Ecto neural progenitor cell (in vitro differentiated cells): ENCODE measurements at regions not wholly inside any gene's neighbourhood (a gene's known extent, or its start where the extent isn't known, plus 50 kb on each side); places are given as distances from the start of the nearest gene placed in this dataset.
A peak's percentile ranks its signal among the peaks of the same experiment; 100 is the strongest.

ENCODE experiments used
- DNase-seq: peaks from one replicate; pipeline ENCODE4 v3.0.0-alpha.2; 2018; ENCODE audit warnings: low spot score

DNA sequence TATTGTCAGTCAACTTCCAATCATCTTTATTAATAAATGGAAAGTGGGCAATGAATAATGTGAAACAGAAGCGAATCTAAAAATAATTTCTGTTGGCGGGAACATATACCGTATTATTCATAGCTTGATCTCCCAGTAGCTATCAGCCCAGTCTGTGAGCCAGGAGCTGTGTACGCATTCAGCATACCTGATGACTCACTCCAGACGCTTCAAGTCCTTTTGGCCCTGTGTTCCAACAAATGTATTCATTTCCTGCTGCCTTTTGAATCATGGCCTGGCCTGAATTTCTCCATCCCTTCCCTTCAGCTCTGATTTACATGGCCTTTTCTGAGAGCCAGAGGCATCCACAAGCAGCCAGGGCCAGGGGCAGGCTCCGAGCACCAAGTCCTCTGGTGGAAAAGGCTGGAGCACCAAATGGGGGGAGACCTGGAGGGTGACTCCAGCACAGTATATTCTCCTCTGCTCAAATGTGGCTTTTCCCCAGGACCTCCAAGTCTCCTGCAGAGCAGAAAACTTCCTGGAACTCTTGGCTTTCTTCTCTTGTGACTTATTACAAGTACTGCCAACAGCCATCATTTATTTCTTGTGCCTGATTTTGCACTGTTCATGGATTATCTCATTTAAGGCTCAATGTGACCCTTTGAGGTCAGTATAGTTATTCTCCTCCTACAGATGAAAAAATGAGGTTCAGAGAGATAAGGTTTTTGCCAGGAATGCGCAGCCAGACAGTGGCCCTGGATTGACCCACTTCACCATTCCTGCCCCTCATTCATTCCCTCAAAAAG is 108.7 kb downstream of the EN1 start:
- no peak for DNase-seq

DNA sequence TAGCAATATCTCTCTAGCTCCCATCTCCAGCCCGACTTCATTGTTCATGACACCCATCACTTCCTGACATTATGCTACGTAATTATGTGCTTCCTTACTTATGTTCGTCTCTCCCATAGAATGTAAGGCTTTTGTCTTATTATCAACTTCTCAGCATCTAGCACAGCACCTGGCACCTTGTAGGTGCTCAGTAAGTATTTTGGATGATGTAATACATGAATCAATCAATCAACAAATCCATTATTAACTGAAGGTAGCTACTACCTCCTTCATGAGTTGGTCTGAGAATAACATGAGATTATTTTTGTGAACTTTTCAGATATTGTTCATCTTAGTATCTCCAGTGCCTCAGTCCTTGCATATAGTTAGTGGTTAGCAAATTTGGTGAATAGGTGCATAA is 109.3 kb downstream of the EN1 start:
- no peak for DNase-seq

DNA sequence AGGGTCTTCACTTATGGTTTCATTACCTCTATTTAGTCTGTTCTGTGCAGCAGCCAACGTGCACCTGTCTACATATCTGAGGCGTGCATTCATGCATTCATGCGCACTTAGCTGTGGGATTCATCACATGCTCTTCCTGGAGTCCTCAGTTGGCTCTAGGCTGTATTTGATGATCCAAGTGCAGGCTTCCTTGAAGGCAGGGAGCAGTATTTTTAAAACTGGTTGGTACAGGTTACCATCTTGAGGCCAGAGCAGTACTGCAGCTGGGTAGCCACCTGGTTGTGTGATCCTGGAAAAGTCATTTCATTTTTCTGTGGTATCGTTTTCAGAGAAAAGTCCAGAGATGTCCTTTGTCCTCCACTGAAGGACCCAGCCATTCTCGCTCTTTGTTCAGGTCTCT is 109.8 kb downstream of the EN1 start:
- no peak for DNase-seq

DNA sequence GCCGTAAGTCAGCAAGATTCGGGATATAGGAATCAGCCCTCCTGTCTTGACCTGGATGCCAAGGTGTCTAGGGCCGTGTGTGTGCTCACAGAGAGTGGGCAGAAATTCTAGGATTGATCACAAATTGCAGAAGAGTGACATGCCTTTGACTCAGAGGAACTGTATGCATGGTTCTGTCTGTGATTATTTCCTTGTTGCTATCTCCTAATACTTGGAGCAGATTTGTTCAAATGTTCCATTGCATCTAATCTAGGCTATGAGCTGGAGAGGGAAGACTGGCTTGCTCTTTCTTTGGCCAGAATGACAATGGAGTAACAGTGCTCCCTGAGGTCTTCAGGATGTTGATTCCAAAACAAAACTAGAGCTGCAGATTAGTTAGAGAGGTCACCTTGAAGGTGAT is 115.0 kb downstream of the EN1 start:
- DNase-seq, result no peak

DNA sequence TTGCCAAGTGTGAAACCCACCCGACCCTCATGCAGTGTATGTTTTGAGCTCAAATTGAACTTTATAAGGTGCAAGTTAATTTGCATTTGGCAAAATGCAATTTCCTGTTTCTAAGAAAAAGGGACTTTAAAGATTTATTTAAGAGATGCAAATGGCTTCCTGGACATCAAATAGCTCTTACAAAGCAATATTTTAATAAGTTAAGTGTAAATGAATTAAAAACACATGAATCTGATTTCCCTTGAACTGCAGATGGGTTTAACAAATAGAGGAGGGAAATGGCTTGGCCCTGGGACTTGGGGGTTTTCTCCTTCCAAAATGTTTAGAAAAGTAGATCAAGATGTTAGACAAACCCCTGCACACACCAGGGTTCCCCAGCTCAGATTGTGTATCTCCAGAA is 116.0 kb downstream of the EN1 start:
- DNase-seq, result no peak

DNA sequence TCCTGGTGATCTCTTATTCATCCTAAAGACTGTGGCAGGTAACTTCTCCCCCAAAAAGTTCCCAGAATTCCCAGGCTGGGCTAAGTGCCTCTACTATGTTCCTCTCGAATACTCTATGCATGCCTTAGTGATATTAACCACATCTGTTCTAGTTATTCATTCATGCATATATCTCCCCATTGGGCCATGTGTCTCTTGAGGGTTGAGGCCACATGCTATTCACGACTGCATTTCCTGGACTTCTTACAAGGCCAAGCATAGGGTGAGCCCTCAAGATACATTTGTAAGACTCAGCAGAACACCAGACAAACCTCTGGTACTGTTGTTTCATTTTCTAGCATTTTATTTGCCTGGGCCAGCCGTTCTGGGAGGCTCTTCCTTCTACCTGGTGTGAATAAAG is 117.0 kb downstream of the EN1 start:
- DNase-seq, result no peak

DNA sequence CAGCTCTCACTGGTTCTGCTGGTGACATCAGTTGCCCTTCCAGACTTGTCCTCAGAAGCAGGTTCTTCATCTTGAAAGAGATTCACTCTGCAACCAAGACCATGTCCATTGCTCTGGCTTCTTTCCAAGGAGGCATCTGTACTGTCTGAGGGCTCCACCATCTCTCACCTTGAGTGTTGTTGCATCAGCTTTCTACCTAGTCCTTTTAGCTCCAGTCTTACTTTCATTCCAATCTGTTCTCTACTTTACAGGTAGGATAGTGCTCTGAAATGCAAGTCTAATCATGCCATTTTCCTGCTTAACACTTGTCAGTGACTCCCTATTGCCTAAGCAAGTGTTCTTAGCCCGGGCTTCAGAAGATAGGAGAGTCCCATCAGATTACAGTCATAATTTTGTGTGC is 117.7 kb downstream of the EN1 start:
- no peak for DNase-seq

DNA sequence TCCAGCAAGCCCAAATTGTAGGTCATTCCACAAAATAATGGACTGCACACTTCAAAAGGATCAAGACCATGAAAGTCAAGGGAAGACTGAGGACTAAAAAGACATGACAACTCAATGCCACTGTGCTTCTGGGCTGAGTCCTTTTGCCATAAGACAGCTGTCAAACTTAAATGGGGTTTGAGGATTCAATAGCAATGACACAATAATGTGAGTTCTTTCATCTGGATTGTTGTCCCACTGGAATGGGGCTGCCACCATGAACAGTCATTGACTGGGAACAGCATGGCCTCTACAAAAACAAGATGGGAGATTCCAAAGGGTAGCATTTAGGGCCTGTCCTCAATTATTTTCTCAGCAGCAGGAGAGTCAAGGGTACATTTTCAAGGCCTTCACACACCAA is 118.5 kb downstream of the EN1 start:
- DNase-seq, result no peak

DNA sequence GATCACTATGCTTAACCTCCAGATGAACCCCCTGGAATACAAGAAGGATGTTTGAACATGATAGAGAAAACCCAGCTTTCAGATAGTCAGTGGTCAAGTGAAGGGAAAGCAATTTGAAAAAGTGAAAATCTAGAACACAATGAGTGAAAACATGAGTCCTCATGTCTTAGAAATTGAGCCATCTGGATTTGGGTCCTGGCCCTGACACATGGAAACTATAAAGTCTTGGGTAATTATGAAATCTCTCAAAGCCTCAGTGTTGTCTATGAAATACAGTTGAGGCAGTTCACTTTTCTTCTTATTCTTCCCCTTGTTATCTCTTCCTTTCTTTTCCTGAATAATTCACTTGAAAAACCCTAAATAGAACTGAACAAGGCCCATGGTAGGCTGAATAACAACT is 120.6 kb downstream of the EN1 start:
- no peak for DNase-seq

DNA sequence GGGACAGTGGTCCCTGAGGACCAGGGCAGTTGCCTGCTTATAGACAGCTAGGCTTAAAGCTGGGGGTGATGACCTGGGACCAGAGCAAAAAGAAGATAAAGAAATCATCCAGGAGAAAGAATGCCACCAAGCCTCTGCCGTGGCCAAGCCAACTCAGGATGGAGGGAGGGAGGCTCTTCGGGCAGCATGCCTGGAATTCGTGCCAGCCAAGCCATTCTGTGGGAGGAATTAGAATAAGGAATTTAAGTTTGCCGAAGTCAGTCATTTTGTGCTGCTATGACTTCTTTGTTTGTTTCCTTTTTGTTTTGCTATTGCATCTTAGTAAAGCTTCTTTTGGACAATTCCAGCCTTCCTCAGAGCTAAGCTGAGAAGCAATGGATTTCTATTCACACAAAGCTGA is 124.1 kb downstream of the EN1 start:
- no peak for DNase-seq

DNA sequence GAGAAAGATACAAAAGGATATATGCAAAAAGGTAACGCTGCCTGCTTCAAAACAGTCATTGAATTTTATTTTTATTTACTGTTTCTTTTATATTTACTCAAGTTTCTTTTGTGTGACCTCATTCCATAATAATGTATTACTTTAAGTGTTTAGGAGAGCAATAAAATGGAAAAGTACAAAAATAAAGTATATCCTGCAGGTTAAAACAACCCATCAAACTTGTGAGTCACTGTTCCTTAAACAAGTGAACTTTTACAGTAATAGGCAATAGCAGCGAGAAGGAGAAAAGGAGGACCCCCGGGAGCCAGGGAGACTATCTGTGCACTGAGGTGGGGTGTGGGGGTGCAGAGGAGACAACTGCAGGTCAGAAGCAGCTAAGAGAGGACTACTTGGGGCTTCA is 124.5 kb downstream of the EN1 start:
- no peak for DNase-seq

DNA sequence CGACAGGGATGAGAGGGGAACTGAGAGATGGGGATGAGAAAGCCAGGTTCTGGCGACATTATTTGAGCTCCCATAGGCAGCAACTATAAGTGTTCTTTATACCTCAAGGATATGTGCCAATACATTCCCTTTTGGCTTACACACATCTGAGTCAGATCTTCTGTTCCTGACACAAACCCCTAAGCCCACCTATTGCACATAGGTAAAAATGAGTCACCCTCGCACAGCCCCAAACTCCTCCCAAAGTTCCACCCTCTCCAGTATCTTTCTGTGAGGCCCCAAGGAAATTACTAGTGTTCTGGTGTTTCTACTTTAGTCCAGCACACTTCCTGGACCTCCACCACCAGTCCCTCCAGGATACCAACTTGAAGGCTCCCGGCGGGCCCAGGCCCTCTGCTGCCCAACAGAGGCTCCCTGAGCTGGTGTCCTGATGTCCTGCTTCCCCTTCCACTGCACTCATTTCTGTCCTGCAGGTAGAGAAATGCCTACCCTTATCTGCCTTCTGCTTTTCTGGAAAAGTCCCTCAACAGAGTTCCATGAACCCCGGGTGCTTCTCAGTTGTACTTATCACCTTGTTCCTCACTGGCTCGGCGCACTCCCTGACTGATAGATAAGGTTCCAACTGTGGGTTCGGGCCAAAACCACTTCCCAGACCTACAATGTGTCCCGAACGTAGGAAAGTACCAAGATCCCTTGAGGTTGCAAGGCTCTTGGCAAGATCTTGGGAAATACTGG is 125.5 kb downstream of the EN1 start:
- DNase-seq, result no peak

DNA sequence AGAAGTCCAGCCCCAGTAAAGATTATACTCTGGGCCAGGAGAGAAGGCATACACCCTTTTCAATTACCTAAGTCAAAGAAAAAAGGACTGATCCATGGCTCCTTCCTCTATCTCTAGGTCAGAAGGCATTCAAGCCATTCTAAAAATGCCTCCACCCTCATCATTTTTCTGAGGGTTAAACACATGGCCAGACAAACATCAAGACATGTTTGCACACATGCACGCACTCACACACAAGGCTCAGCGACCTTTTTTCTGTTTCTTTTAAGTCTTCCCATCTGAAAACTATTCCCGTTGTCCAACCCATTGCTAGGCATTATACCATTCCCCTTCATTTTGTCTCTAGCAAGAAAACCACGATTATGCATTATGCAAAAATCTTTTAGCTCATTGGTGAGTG is 126.6 kb downstream of the EN1 start:
- DNase-seq, result no peak

DNA sequence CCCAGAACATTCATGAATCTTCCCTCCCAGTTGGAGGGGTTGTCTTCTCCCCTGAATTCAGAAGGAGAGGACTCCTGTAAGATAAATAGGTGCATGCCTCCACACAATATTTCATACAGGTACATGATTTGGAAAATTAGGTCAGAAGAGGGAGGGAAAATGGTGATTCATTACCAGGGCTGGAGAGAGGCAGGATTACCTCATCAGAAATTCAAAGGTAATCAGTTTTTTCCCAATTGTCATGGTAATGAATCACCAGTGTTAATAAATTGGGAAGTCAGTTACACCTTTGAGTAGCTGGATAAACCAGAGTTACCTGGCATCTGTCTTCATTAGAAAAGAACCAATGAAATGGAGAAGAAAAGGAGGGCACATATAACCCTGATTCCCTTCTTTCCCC is 128.5 kb downstream of the EN1 start:
- DNase-seq, result no peak

DNA sequence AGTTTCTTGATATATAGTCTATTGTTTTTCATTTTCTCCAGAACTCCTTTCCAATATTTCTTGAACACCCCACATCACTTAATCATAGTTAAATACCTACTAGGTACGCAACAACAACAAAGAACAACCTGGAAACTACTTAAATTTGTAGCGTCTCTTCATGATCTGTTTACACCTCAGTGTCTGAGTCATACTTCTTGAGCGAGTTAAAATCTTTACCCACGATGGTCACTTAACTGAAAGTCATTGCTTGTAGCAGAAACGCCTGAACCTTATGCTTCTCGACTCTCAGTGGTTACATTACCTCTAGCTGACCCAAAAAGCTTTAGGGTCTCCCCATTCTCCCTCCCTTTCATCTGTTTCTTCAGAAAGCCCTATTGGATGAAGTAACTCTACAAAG is 131.3 kb downstream of the EN1 start:
- no peak for DNase-seq

DNA sequence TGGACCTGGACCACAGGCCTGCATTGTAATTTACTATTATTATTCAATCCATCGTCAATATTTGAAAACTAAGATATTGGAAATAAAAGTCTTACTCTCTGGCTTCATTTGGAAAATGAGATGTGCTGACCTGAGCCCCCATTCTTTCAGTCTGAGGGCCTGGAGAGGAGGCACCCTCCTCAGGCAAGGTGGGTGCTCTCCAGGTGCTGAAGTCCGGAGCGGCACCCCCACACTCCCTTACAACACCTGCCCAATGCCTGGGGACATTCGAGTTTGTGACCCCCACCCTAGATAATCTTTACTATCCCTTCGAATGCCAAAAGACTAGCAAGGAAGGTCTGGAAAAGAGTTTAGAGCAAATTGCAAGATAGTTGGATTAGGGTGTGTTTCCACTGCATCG is 133.3 kb downstream of the EN1 start:
- no peak for DNase-seq

DNA sequence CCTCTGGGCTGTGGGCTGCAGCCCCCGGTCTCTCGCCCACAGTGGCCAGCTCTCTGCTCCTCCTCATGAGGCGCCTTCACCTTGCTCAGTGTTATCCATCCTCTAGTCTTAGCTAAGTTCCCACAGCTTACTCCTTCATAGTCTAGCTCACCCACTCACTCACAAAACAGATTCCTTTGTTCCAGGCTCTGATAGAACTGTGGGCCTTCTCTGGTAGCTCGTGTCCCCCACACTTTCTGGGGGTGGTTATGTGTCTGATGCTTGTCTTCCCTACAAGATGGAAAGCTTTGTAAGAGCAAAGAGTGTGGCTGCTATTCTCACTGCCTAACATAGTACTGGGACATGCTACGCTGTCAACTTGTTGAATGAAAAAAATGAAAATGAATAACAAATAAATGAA is 135.8 kb downstream of the EN1 start:
- DNase-seq, result no peak

DNA sequence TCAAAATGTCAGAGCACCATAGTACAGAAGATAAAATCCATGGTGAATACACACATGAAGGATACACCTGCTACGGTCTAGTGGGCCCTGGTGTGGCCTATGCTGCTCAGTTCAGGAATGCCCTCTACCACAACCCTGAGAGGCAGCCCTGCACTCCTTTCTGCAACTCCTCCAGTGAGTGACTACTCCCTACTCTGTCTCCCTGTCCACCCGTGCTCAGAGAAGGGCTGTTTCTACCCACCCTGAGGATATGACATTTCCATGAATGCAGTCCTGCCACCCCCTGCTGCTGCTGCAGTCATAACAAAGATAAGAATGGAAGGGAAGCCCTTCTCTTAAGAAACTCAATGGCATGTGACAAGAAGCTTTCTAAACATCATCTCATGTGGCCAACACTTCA is 137.0 kb downstream of the EN1 start:
- no peak for DNase-seq

DNA sequence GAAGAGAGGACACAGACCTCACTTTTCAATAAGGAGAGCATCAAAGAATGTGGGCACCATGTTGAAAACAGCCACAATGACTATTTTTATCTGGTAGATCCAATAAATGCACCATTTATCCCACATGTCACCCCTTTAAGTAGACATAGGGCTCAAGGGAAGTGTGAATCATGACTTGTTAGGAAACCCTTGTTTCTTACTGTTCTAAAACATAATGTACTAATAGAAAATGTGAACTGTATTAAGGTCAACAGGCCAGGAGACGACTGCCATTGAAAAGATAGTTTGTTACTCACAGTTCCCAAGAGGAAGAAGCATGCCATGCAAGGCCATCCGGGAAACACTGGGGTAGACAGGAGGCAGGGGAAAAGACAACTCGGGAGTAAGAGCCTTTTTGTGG is 137.7 kb downstream of the EN1 start:
- DNase-seq, result no peak

DNA sequence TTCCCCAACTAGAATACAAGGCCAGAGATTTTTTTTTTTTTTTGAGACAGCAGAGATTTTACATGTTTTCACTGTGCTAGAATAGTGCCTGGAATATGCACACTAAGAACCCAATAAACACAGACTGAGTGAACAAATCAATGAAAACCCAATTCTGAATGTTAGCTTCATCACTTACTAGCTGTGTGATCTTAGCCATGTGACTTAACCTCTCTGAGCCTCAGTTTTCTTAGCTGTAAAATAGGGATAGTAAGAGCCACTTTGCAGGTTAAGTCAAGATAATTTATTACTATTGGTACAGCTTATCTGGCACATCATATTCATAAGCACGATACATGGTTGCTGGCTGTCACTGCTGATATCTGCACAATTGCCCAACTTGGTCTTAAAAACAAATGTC is 140.6 kb downstream of the EN1 start:
- no peak for DNase-seq

DNA sequence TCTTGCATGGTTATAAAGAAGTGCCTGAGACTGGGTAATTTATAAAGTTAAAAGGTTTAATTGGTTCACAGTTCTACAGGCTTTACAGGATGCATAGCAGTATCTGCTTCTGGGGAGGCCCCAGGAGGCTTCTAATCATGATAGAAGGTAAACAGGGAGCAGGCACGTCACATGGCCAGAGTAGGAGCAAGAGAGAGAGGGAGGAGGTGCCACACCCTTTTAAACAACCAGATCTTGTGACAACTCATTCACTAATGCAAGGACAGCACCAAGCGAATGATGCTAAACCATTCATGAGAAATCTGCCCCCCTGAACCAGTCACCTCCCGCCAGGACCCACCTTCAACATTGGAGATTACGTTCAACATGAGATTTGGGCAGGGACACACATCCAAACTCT is 141.1 kb downstream of the EN1 start:
- DNase-seq, result no peak

DNA sequence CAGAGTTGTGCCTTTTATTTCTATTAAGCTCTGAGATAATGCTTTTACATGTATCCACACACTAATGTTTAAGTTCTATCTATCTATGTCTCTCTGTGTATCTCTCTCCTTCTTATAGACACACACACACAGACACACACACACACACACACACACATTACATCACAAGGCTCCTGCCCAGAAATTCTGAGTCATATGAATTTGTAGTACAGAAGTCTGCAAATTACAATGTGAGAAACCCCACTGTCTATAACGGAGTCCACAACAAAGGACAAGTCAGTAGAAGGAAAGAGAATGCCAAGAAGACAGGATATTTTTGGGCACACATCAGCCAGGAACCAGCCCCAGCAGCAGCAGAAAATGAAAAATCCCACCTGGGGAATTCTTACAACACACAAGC is 142.4 kb downstream of the EN1 start:
- no peak for DNase-seq

DNA sequence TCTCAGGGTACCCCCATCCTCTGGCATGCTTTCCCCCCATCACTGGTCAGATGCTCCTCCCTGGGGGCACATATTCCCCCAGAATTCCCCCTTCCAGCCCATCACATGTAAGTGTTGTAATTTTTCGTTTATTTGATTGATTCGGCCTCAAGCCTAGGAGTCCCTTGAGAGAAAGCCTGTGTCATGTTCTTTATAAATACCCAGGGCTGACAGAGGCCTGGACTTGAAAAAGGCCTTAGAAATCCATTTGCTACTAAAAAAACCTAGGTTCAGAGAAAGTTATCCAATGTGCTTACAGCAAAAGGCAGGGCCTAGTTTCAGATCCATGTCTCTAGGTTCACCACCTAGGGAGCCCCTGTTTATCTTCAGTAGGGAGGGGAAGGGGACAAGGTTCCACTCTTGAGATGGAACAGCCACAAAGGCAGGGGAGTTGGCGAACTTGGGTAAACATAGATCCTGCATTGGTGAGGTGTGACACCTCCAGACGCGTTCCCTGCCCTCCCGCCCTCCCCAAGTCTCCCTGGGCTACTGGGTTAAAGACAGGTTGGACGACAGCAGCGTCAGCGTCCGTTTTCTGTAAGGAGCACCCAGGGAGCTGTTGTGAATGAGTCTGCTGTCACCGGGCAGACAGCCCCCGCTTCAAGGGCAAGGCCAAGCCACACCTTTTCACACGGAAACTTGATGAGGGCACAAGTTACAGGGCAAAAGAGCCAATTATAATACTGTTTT is 147.8 kb downstream of the EN1 start:
- DNase-seq, result peak; percentile 17
